GM19372 (cell line): ENCODE measurements at regions not wholly inside any gene's neighbourhood (a gene's known extent, or its start where the extent isn't known, plus 50 kb on each side); places are given as distances from the start of the nearest gene placed in this dataset.

ENCODE experiments used
- ATAC-seq: cut with Tn5 transposase; IDR thresholded peaks from one replicate; pipeline ENCODE4 v1.9.1; 2021; ENCODE audit warnings: mild to moderate bottlenecking, low read depth, moderate library complexity; ENCODE audit not compliant: unreplicated experiment

DNA sequence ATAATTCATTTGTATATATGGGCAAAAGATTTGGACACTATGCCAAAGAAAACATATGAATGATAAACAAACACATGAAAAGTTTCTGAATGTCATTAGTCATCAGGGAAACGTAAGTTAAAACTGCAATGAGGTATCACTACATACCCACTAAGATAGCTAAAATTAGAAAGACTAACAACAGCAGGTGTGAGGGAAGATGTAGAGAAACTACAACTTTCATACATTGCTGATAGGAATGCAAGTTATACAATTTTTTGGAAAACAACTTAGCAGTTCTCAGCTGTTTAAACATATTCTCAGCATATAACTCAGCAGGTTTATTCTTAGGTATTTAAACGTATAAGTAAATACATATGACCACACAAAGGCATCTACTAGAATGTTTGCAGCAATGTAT, 563.5 kb upstream of the KLHL29 start:
- no peak for ATAC-seq

DNA sequence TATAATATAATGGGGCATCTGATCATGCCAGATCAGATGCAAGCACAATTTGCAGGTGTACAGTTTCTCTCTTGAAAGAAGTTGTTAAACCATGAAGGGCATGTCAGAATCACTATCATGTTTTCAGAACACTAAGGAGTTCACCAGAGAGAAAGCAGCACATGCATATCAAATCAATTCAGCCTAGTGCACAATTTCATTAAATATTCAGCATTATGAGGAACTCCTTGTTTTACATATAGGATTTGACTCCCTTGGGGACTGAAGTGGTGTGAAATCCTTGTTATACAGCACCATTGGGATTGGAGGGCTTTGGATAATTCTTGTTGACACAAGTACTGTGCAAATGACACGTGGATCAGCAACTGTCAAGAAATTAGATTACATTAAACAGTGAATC, 562.1 kb upstream of the KLHL29 start:
- no peak for ATAC-seq

DNA sequence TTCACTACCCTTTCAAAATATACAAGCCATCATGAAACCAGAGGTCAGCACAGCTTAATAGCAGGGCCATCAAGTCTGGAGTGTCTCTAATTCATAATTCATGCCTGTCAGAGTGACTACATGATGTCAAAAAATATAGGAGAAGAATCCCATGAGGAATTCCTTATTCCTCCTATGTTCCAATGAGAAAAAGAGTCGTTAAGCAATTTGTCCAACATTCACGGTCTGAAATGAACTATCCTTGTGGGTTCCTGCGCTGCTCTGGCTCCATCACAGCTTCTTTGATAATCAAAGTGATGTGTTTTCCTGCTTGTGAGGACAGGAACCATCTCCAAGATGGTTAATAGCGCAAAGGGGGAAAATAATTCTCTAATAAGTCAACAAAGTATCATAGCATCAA, 560.4 kb upstream of the KLHL29 start:
- ATAC-seq: no peak

DNA sequence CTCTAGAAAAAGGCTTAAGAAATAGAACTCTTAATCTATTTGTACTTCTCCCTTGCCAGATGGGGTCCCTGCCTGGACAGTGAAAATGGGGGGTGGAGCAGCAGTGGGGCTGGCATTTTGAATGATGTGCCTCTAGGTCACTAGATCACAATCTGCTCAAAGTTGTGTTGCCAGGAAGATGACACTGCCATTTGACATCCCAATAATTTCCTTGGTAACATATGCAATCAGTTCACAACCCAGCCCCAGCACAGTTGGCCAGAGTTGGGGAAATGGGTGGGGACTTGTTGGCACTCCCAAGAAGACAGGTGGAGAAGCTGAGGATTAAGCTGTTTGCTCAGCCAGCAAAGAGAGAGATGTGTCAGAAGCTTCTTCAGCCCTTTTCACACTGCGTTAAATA, 558.3 kb upstream of the KLHL29 start:
- ATAC-seq: no peak

GRCh38 chr2:22829791-22830190, 555.2 kb upstream of the KLHL29 start:
- no peak for ATAC-seq

DNA sequence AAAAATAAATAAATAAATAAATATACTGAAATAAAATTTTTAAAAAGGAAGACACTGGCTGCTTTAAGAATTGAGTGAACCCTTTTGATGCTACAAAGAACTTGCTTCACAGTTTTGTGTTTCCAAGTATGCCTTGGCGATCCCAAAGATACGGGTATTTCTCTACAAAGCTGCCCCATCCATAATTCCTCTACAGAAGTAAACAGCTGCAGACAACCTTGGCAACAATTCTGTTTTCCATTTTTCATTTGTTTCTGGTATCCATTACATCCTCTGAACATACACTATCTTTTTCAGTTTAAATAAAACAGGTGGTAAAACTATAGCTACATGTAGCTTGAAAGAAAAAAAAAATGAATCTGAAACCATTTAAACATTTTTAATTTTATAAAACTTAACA, 552.8 kb upstream of the KLHL29 start:
- ATAC-seq: no peak

DNA sequence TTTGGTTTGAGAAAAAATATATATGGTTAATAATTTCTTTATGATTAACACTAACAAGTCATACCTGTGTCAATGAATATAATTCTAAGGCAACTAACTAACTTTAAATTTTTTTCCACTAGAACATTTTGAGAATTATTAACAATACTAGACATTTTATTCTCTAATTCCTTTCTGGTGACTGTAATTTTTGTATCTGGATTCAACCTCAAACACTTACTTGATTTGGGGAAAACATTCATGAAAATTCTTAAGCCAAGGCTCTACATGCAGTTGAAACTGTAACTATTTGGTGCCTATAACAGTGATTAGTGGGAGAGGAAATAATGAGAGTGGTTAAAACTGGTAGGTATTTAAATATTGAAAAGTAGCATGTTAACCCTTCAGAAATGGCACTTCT, 546.5 kb upstream of the KLHL29 start:
- no peak for ATAC-seq

GRCh38 chr2:22842205-22842869, 542.6 kb upstream of the KLHL29 start:
- no peak for ATAC-seq

DNA sequence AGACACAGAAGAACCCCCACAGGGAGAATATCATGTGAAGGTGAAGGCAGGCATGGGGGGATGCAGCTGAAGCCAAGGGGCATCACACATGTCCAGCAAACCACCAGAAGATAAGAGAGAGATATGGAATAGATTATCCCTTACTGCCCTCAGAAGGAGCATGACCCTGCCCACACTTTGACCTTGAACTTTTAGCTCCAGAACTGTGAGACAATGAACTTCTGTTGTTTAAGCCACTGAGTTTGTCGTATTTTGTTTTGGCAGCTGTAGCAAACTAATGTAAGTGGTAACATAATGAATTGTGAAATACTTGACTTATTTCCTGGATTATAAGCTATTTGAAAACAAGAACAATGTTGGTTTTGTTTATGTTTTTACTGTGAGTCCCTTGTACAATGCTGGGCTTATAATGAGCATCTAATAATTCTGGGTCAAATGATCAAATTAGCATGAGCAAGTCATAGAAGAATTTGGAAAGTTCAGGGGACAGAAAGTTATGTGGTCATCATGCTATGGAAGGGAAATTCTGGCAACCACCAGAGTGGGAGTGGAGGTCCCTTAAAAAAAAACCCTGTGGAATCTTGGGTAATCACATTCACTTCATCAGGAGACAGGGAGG, 541.0 kb upstream of the KLHL29 start:
- no peak for ATAC-seq

DNA sequence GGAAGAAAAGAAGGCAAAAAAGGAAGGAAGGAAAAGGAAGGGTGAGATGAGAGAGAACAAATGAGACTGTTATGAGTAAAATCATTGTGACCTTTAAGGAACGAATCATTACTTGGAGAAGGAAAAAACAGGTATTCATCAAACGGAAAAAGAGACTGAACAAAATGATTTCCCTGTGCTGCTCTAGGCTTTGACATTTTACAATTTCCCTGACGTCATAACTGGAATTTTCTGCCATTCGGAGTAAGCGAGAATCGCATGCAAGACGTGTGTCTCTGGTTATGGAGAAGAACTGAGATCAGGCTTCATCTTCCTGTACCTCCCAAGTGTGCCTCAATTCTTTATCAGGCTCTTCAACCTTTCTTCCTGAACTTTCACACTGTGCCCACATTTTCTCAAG, 534.7 kb upstream of the KLHL29 start:
- no peak for ATAC-seq

DNA sequence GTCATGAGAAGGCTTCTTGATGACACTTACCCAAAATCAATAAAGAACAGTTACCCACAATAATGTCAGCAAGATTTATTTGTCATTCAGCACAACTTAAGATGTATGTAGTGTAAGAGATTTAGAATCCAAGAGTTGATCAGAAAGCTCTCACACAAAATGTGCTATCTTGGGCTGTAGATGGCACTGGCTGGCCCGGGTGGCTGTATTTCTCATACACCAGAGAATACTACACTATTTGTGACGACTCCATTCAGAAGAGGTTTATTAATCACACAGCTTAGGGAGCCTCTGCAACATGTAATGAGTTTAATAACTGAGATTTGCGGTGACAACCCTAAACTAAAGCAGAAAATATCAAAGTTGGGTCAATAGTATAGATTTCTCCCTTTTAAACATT, 530.4 kb upstream of the KLHL29 start:
- no peak for ATAC-seq

GRCh38 chr2:22855081-22855480, 529.9 kb upstream of the KLHL29 start:
- no peak for ATAC-seq

DNA sequence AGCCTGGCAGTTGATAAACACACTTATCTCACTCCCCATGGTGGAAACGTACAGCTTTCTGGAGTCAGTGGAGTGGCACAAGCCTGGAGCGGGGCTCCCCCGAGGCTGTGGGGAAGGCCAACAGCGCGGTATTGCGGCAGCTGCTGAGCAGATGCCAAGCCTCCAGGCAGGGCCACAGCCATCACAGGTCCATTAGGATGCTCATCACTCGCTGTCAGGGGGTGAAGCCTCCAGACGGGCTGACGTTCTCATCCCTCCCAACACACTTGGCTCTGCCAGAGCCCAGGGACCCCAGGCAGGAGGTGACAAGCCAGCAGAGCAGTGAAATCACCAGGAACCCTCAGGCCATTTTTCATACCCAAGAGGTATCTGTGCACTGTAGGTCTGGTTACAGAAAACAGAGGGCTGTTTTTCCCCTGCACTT, 529.2 kb upstream of the KLHL29 start:
- ATAC-seq: no peak

GRCh38 chr2:22867973-22868372, 517.0 kb upstream of the KLHL29 start:
- ATAC-seq: no peak

DNA sequence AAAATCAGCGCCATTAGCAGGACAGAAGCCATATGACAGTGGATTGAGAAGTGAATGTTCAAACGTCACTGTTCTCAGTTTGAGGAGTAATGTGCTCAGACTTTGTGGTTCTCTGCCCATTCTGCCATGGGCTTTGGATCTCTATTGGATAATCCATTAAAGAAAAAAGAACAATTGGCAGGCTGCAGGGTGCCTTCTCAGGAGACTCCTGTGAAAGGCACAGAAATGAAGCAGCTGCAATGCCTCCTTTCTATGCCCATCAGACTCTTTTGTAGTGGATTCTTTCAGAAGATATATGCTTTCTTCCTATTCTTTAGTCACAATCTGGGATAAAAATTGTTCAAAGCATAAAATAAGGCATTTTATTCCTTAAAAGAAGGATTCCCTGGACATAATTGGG, 506.9 kb upstream of the KLHL29 start:
- ATAC-seq: no peak

GRCh38 chr2:22879009-22879863, 505.7 kb upstream of the KLHL29 start:
- ATAC-seq: no peak

DNA sequence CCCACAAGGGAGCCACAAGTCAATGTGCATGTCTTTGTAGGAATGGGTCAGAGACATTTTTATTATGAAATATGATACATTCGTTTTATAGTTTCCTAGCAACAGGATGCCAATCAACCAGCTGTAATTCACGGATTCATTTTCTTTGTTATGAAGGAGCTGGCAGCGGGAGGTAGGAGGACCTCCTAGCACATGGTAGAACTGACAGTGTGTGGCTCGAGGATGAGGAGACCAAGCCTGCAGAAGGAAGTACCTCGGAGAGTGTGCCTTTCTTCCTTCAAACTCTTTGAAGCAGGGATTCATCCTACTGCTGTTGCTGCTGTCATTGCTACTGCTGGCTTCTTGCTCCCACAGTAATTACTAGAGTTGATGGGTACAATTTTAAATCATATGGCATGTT, 504.8 kb upstream of the KLHL29 start:
- ATAC-seq: no peak

- ATAC-seq: no peak
These were observed 503.0 kb upstream of the KLHL29 start for GRCh38 chr2:22882011-22882410.

DNA sequence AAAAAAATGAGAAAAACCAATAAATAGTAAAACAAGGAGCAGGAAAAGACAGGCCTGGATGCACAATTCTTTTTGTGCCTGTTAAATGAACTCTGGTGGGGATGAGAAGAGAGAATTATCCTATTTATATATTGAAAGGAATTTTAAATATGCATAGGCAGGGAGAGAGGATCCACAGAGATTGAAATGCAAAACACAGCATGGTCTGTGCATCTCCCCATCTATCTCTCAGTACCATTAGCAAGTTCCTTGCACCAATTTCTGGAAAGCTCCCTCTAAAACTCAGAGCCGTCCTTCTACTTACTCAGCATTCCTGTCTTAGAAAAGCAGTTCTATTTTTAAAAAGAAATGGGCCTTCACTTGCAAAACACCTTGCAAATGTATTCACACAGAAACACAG, 502.3 kb upstream of the KLHL29 start:
- ATAC-seq: no peak

DNA sequence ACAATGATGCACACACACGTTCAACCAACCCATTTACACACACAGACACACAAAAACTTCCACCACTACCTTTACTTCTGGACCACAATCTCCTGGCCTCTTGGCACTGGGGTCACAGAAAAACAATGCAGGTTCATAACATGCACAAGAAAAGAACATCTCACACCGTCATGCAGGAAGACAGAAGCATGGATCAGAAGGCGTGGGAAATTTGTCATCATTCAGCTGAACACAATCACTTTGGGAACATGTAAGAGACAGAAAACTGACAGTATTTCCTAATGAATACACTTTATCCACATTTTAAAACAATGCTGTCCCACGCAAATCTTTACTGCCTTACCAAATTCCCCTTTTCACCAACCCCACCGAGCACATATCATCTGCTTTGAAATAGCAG, 501.9 kb upstream of the KLHL29 start:
- ATAC-seq: no peak

DNA sequence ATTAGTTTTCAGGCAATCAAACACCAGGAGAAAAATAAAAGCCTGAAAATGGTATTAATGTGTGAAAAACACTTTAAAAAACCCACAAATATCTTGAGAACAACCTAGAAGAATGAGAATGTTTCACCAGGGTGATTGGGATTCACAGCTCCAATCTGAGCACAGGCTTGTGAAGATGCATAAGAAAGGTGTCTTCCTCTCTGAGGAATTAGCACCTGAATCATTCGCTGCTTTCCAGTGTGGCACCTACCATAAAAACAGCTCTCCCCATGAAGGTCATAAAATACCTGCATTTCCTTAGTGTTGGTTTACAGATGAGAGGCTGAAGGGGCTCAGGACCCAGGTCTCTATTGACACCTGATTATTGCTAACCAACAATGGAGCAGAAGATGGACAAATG, 499.7 kb upstream of the KLHL29 start:
- no peak for ATAC-seq

DNA sequence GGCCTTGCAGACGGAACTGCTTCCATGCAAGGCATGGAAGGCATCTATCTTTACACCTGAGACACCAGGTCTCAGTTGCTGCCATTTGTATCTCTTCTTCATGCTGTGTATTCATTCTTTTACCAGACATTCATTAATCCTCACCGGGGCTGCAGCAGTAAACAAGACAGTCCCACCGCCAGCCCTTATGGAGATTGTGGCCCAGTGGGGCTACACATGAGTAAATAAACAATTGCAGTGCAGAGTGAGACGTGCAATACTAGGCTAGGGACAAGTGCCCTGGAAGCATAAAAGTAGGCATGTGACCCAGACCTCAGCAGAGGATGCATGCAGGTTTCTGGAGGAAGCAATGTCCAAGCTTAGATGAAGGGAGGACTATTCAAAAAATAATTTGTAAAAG, 497.6 kb upstream of the KLHL29 start:
- no peak for ATAC-seq
